OCI-LY3 (cell line): ENCODE measurements at regions not wholly inside any gene's neighbourhood (a gene's known extent, or its start where the extent isn't known, plus 50 kb on each side); places are given as distances from the start of the nearest gene placed in this dataset.

Experiments
- H2AFZ ChIP-seq: fragments of 200-600, 300-600 bp; shearing (Covaris generic); 2 replicates; pipeline ENCODE4 v1.6.0; 2014; ENCODE audit warnings: antibody characterized with exemption, low read depth, low read length
- H3K27ac ChIP-seq: fragments of 200-600, 300-600 bp; sonication (generic); 2 replicates; pipeline ENCODE4 v1.5.1; 2014; ENCODE audit warnings: mild to moderate bottlenecking, low read length, moderate library complexity, mixed read lengths
- H3K27me3 ChIP-seq: fragments of 200-600, 300-600 bp; sonication (generic); 2 replicates; pipeline ENCODE4 v1.6.1; 2014; ENCODE audit warnings: low read depth, low read length, mixed read lengths
- H3K36me3 ChIP-seq: fragments of 200-600, 300-600 bp; sonication (generic); replicated peaks from 2 replicates; pipeline ENCODE3; 2014; ENCODE audit warnings: low read depth, low read length, mixed read lengths
- H3K4me1 ChIP-seq: fragments of 300-600, 200-600 bp; sonication (generic); 2 replicates; pipeline ENCODE4 v1.6.1; 2014; ENCODE audit warnings: low read length, mixed read lengths
- H3K4me2 ChIP-seq: fragments of 200-600, 300-600 bp; sonication (generic); 2 replicates; pipeline ENCODE4 v1.6.1; 2014; ENCODE audit warnings: low read length, mixed read lengths
- H3K4me3 ChIP-seq: fragments of 300-600, 200-600 bp; sonication (generic); 2 replicates; pipeline ENCODE4 v1.5.1; 2014; ENCODE audit warnings: antibody characterized with exemption, mild to moderate bottlenecking, low read length, moderate library complexity
- H3K79me2 ChIP-seq: fragments of 300-600, 200-600 bp; shearing (Covaris generic); 2 replicates; pipeline ENCODE4 v1.6.1; 2014; ENCODE audit warnings: mild to moderate bottlenecking, low read length, mixed read lengths
- H3K9ac ChIP-seq: fragments of 300-600, 200-600 bp; shearing (Covaris generic); 2 replicates; pipeline ENCODE4 v1.6.0; 2014; ENCODE audit warnings: mild to moderate bottlenecking, low read length, moderate library complexity
- H3K9me3 ChIP-seq: fragments of 200-600, 300-600 bp; shearing (Covaris generic); 2 replicates; pipeline ENCODE4 v1.6.1; 2014; ENCODE audit warnings: low read length, mixed read lengths; ENCODE audit not compliant: insufficient read depth
- H4K20me1 ChIP-seq: fragments of 200-600, 300-600 bp; sonication (generic); 2 replicates; pipeline ENCODE4 v1.6.1; 2016; ENCODE audit warnings: low read length, mixed read lengths; ENCODE audit not compliant: insufficient read depth
- EZH2phosphoT487 ChIP-seq: fragments of 200-600 bp; shearing (Covaris generic); IDR thresholded peaks from 2 replicates; pipeline ENCODE4 v1.6.1; 2018; ENCODE audit warnings: antibody characterized with exemption, mixed run types, low read depth
- TF ChIP-seq, protein P1 (sequence below): fragments of 200-600, 300-600 bp; sonication (generic); IDR thresholded peaks from 2 replicates; pipeline ENCODE4 v1.5.1; 2014; ENCODE audit warnings: antibody characterized with exemption, low read length, low read depth

DNA sequence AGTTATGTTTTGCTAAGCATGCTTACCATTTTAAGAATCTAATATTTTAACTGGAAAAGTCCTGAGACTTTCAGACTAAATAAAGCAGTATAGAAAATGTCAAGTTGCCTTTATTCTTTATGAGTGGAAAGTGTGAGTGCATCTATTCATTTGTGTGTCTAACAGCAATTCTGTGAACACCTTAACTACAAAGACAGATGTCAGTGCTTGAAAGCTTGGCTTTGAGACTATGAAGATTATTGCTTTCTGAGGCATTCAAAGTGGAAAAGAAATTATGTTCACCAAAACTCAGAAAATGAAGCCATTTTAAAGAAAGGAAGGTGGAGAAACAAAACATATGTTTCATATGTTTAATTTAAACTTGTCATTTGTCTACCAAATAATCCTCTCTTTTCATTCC is 294.5 kb upstream of the SEMA3C start:
- Histone ChIP-seq H3K4me3 (no peak overlapping the region), H4K20me1 (no peaks in the 10 kb centered on the region), H3K79me2 (no peaks in the 10 kb centered on the region), H3K27ac (no peak overlapping the region), H3K27me3 (no peaks in the 10 kb centered on the region), H3K4me2 (no peak overlapping the region), H3K36me3 (no peaks in the 10 kb centered on the region), H2AFZ (no peak overlapping the region), H3K9ac (no peak overlapping the region), H3K4me1 (no peaks in the 10 kb centered on the region), H3K9me3 (no peaks in the 10 kb centered on the region)
- TF ChIP-seq, protein P1, sequence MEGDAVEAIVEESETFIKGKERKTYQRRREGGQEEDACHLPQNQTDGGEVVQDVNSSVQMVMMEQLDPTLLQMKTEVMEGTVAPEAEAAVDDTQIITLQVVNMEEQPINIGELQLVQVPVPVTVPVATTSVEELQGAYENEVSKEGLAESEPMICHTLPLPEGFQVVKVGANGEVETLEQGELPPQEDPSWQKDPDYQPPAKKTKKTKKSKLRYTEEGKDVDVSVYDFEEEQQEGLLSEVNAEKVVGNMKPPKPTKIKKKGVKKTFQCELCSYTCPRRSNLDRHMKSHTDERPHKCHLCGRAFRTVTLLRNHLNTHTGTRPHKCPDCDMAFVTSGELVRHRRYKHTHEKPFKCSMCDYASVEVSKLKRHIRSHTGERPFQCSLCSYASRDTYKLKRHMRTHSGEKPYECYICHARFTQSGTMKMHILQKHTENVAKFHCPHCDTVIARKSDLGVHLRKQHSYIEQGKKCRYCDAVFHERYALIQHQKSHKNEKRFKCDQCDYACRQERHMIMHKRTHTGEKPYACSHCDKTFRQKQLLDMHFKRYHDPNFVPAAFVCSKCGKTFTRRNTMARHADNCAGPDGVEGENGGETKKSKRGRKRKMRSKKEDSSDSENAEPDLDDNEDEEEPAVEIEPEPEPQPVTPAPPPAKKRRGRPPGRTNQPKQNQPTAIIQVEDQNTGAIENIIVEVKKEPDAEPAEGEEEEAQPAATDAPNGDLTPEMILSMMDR = no peak
- no peak for TF ChIP-seq EZH2phosphoT487

DNA sequence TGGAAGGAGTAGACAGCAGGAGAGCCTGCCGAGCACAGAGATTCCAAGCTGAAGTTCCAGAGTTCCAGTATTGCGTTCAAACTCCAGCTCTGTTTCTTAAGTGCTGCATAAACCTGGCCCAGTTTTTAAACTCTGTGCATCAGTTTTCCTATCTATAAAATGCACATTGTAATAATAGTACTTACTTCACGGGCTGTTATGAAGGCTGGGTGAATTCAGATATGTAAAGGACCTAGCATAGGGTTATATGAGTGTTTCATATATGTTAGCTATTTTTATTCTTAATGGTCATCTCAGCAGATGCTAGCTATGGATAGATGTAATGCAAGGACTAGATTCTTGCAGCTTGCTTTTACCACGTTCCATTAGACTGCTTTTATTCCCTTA is 293.1 kb upstream of the SEMA3C start:
- H3K4me1 ChIP-seq = no peaks in the 10 kb centered on the region
- no peak for TF ChIP-seq EZH2phosphoT487
- TF ChIP-seq, protein P1 = no peak
- H3K9me3 ChIP-seq = no peaks in the 10 kb centered on the region
- no peak overlapping the region for H3K9ac ChIP-seq
- no peak overlapping the region for H2AFZ ChIP-seq
- no peak overlapping the region for H3K27ac ChIP-seq
- H3K27me3 ChIP-seq = no peaks in the 10 kb centered on the region
- no peaks in the 10 kb centered on the region for H3K36me3 ChIP-seq
- H3K79me2 ChIP-seq = no peaks in the 10 kb centered on the region
- H4K20me1 ChIP-seq = no peaks in the 10 kb centered on the region
- no peak overlapping the region for H3K4me3 ChIP-seq
- no peak overlapping the region for H3K4me2 ChIP-seq

DNA sequence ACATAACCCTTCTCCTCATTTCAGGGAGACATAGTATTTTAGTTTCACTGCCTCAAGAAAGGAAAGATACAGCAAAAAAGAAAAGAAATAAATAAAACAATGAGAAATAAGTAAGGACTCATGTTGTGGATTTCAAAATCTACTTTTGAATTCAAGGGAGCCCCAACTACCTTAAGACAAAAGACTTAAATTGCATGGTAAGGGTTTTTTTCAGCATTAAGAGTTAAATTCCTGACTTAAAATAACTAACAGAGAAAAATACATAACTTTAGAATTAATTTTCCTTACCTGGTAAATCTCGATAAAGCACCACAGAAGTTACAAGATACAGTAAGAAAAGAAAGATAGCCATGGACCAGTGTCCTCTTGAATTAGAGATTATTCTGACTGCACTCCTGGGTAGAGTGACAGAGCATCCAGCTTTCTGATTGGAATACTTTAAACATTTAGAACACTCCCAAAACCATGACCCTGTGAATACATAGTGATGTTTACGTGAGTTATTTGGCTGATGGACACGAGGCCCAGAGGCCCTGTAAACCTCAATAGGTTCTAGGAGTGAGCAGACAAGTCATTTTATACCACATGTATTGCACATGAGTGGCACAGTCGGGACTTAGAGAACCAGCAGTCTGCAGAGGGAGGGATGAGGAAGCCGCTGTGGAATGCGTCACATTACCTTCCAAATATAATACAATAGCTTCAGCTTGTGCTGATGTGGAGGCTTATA is 292.5 kb upstream of the SEMA3C start:
- Histone ChIP-seq H4K20me1 (no peaks in the 10 kb centered on the region), H3K4me1 (no peaks in the 10 kb centered on the region), H3K4me3 (no peak overlapping the region), H3K9me3 (no peaks in the 10 kb centered on the region), H2AFZ (no peak overlapping the region), H3K9ac (no peak overlapping the region), H3K27me3 (no peaks in the 10 kb centered on the region), H3K4me2 (no peak overlapping the region), H3K36me3 (no peaks in the 10 kb centered on the region), H3K79me2 (no peaks in the 10 kb centered on the region), H3K27ac (no peak overlapping the region)
- TF ChIP-seq EZH2phosphoT487 = no peak
- TF ChIP-seq, protein P1 = no peak

DNA sequence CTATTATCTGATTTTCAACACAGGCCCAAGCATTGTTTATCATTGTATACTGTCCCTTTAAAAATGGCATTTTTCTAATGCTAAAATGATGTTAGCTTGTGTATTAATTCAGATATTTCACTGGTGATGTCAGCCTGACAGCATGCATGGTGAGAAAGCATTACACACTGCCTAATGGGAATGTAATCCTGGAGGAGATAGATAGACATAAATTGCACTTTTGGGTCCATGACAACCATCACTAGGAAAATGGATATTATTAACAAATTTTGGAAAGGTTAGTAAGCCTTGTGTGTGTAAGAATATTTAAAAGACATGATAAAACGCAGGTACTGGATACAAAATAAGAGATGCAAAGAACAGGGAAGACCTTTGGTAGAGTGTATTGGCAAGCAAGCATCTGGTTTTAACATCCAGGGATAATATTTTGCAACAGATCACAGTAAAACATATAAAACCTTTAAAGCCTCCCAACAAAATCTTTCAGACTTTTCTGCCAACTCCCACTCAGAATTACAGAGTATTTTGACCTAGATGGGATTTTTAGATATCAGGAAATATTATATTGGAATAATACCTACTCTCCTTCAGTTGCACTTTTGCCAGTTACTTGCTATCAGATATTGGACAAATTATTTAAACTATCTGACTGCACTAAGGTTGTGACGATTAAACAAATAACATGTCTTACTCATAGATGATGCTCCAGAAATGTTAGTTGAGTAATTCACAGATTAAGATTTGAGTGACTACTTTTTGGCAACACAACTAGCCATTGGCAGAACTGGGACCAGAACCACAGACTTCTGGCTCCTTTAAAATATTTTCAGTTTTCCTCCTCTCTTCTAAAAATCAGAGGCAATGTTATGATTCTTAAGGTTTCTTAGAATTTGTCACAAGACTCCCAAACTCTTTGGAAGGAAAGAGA is 291.6 kb upstream of the SEMA3C start:
- H3K4me2 ChIP-seq = no peak overlapping the region
- H3K9me3 ChIP-seq = no peaks in the 10 kb centered on the region
- no peak overlapping the region for H3K4me3 ChIP-seq
- no peak overlapping the region for H3K27ac ChIP-seq
- H4K20me1 ChIP-seq = no peaks in the 10 kb centered on the region
- H3K4me1 ChIP-seq = no peaks in the 10 kb centered on the region
- H3K79me2 ChIP-seq = no peaks in the 10 kb centered on the region
- H3K36me3 ChIP-seq = no peaks in the 10 kb centered on the region
- TF ChIP-seq, protein P1 = no peak
- no peak for TF ChIP-seq EZH2phosphoT487
- H3K9ac ChIP-seq = no peak overlapping the region
- no peaks in the 10 kb centered on the region for H3K27me3 ChIP-seq
- H2AFZ ChIP-seq = no peak overlapping the region
